ENCODE measurements at regions not wholly inside any gene's neighbourhood (a gene's known extent, or its start where the extent isn't known, plus 50 kb on each side); places are given as distances from the start of the nearest gene placed in this dataset.

GRCh38 chr10:130715686-130716670, 579.8 kb downstream of the GLRX3 start:
- TF ChIP-seq CTCF (conservative IDR thresholded peaks at IDR 0.05; ENCODE audit: low read length) (no peak), EZH2phosphoT487 (IDR thresholded peaks at IDR 0.05; ENCODE audit: borderline replicate concordance) (no peak)
